Colon (tissue), 2 donors: ENCODE measurements at regions not wholly inside any gene's neighbourhood (a gene's known extent, or its start where the extent isn't known, plus 50 kb on each side); places are given as distances from the start of the nearest gene placed in this dataset.

Experiments
- FAIRE-seq: peaks from 2 replicates; lab custom pipeline; 2012; peaks lifted over from hg19 to GRCh38; lab: Jason Lieb, UNC
- donor health status: control.
- donor health status: control.

DNA sequence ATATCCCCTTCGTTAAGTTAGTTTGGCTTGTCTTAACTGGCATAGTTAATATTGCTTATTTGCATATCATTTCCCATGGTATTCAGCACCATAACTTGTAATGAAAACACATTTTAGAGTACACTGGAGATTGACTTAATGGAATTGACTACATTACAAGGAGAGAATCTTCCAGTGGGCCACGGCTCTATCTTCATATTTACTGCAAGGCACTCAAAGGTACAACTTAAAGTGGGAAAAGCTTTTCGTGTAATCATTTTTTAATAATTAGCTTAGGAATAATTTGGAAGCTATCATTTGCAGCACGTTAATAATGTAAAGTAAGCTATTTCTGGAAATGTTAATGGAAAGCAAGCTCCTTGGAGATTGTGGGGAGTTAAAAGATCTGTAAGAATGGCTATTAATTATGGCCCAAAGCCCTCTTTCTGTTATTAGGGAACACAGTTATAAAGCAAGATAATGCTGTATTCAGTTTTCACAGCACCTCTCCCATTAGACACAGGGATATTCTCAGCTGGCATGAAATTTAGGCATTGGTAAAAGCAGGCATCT, 551.5 kb upstream of the RGMA start:
- no peak for FAIRE-seq

DNA sequence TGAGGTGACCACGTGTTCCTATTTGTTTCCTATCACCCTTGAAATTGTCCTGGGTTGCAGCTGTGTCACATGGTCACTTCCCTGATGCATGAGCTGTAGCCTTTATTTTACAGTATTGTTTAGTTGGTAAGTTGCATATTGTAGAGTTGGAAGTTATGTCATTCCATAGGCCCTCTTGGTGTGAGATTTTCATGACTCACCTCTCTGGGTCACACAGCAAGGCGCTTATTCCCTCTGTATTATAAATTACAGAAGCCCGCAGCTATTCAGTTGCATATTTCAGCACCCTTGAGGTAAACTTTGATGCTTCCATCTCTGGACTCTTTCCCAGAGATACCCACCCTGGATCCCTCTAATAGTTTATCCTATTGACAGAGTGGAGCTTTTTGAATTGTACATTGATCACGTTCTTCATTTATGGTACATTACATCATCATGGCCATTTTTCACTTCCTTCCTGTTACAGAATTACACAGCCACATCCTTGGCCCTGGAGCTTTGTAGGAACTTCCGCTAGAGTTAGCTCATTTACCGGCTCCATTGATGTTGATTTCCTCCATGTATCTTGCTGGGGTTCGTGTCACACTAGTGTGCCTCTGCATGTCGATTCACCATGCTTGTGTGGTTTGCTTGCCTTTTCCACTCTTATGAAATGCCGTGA, 543.1 kb upstream of the RGMA start:
- FAIRE-seq = no peak

DNA sequence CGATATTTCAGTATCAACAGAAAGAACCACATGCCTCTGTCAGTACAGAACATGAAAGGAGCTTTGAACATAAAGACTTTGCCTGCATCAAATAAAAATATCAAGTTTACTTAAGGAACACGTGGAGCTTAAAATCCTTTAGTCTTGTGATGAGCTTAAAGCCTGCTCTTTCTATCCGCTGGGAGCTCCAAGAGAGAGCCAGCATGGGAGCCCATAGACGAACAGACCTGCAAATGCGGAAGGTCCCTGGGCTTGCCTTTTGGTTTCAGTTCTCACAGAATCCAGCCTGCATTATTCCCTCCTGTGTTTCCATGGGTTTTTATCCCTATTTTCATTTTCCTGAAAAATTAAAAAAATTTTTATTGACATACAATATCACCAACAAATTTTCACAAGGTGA, 530.6 kb upstream of the RGMA start:
- no peak for FAIRE-seq

DNA sequence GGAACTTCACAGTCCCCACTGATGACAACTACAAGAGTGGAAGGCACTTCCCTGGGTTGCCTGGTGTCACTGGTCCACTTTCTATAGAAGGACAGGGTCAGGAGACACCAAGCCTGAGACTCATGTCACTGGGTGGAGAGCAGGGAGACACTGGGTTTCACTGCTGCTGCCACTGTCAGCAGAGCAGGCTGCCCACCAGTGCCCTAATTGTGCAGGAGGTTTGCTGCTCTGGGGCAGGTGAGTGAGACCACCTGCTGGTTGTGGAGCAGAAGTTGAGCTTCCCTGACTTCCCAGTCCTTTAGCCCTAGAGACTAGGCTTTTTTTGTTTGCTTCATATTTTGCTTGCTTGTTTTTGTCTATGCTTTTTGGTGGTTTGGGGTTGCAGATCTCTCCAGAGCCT, 528.4 kb upstream of the RGMA start:
- no peak for FAIRE-seq

DNA sequence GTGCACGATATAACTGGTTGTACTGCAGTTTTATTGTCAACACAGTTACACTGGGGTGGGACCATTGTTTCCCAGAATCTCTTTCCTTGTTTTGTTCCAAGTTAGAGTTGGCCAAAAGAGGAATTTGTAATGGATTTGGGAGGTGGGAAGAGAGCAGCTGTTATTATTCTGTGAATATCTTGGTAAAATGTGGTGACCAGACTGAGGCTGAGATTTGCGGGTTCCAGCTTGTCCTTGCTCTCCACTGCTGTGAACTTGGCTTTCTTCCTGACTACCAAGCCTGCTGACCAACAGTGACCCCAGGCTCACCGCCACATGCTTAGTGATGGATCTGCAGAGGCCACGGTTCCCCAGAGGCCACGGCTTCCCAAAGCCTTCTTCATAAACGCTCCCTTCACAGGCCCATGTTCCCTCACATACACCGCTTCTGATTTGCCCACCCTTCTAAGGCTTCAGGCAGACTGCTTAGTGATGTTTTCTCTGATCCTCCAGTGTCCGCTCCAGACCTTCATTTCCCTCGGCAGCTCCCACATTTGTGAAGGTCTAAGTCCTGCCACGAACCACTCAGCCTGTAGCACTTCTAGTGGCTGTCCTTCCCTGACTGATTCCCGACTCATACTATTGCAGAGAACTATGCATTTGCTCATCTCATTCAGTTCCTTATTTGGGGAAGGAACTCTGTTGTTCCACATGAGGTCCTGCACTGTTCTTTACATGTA, 525.5 kb upstream of the RGMA start:
- FAIRE-seq = no peak

DNA sequence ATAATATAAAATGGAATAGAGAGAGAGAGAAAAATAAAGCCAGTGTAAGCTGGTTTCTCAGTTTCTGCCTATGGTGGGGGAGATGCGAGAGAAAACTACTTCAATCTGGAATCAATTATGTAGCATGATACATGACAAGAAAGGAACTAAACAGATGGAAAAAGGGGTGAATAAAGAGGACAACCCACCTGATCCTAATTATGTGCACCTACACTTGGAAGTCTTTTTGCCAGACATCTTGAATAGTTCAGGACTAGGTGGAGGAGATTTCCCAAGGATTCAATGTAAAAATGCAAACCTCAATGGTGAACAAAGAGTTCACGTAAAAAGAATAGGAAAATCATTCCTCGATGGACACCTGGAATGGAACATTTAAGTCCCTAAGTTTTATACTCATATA, 524.4 kb upstream of the RGMA start:
- no peak for FAIRE-seq

DNA sequence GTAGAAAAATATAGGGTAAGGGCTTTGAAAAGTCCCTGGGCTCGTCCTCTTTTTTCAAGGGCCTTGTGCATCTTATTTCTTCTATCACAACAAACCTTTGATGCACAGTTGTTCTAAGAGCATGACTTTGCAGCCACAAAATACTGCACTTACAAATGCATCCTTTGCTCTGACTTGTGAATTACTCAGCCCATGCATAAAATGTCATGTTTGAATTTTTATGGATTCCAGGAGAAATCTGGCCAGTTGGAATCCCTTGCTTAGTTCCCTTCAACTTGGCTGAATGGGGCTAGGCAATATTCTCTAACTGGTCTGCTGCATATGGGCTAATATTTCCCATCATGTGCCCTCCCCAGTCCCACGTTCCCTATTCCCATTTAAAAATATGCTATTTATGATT, 523.9 kb upstream of the RGMA start:
- no peak for FAIRE-seq

DNA sequence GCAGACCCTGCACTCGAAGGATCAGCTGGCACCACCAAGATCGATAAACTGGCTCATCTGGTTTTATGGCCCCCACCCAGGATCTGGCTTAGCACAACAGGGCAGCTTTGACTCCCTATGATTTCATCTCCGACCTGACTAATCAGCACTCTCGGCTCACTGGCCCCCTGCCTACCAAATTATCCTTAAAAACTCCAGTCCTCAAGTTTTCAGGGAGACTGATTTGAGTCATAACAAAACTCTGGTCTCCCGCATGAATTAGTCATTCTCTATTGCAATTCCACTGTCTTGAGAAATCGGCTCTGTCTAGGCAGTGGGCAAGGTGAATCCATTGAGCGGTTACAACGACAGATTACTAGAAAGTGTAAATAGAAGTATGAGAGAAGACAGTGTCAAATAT, 521.9 kb upstream of the RGMA start:
- FAIRE-seq = no peak

DNA sequence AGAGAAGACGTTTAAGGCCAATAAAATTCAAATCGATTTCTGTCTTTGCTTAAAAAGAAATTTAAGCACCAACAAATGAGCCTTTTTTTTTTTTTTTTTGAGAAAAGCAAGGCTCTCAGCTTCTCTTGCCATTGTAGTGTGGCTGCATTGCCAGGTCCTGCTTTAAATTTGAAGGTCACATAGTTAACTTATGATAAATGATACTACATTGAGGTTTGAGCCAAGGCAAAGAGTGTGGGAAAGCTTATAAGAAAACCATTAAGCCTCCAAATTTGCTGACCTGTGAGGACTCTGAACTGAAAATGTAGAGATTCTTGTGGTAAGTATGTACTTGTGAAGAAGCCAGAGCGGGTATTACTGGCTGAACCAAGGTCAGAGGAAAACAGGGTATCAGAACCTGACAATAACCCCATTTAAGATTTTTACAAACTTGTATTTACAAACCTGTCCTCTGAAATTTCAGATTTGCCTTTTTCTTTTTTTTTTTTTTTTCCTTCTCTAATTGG, 519.7 kb upstream of the RGMA start:
- no peak for FAIRE-seq

DNA sequence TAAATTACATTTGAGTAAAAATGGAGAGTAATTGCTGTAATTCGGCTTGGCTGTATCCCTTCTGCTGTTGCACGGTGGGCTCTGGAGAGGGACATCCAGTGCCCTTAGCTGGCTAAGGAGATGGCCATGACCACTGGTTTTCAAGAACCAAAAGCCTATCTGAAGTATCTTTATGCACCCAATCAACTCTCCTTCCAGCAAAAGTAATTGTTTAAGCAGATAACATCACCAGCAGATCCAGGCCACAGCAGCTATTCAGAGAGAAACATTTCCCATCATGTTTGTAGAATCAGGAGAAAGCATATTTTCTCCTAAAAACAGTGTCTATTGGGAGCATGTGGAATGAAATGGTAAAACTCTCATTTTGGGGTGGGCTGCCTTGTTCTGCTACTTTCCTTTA, 514.5 kb upstream of the RGMA start:
- no peak for FAIRE-seq

DNA sequence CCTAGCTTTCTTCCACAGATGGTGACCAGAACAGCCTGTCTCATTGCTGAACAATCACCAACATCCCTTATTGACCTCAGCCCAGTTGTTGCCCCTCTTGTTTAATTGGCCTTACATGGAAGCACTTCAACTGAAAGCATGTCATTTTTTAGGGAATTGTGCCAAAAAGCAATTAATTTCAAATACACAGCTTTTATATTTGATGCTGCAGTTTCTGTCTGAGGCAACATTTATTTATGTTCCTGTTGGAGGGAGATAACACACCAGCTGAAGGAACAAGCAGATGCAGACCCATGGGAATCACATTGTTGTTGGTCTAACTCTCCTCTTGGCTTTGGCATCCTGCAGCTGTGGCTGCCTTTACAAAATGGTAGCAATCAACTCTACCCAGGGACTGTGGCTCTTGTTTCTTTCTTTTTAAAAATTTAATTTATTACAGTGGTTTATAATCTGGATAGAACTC, 498.1 kb upstream of the RGMA start:
- FAIRE-seq = no peak

DNA sequence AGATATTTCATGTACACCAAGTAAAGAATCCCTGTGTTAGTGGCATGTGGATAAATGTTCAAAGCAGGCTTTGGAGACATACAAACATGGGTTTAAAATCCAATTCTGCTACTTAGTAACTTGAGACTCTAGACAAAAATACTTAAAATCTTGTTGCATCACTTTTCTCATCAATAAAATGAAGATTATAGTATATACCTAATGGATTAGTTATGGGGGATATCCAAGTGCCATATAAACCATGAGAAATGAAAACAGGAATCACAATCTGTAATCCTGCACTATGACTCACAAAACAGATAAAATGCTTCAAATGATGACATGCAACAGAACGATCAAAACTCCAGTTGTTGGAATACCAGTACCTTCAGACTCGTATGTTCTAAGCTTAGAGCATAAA, 496.0 kb upstream of the RGMA start:
- FAIRE-seq = no peak

DNA sequence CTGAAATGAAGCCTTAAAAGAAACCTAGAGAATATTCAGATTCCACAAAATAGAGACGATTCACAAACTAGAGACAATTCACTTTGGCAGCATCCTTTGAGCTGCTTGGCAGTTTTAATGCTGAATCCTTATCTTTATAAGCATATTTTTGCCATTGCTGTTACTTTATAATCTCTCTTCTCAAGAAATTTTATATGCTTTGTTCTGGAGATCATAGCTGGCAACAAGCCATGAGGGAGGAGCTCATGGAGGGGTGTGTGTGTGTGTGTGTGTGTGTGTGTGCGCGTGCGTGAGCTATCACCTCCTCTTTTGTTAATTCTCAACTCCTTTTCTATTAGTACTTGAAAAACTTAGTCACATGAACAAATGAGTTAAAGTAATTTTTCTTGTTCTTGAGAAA, 495.0 kb upstream of the RGMA start:
- FAIRE-seq = no peak

DNA sequence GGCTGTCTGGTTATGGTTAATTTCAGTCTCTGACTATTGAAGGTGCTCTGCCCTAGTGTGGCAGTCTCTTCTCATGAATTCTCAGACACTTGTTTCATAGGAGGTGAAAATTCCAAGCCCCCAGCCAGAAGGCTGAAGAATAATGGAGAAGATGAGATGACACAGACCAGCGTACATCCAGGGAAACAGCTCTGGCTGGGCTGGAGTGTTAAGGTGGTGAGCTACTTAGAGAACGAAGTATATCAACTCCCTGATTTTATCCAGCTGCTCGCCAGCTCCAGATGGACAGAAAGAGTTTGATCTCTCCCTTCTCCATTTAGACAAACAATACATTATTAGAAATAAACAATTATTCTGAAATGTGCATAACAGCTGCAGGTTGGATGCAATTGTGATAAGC, 494.5 kb upstream of the RGMA start:
- no peak for FAIRE-seq

DNA sequence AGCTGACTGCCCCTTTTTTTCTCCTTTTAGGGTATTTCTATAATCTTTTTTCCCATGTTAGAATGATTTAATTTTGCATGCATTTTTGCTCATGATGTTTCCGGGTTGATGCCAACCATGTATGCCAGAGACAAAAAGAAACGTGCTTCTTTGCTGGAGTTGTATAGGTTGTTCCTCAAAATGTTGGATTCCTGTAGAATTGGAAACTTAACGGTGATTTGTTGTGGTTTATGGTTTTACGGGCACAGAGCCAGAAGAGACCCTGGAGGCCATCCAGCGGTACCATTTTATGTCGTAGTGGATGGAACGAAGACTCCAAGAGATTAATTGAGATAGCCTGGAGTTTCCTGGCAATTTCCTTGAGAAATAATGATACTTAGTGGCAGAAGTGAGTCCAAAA, 481.5 kb upstream of the RGMA start:
- no peak for FAIRE-seq

DNA sequence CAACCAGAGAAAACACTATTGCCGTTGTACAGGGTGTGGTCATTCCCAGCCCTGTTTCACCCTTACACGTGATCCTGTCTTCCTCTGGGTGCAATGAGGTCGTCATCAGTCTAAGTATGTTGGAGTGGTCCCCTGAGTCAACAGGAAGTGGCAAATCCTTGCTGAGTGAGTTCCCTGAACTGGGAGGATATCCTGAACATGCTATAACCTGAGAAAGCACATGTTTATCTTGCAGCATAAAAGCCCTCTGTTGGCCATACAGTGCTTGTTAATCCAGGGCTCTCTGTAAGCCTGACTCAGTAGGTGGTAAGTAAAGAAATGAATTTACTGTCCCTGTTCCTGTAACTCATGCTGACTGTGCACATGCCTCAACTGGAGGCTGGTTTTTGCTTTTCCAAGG, 477.8 kb upstream of the RGMA start:
- FAIRE-seq = no peak

DNA sequence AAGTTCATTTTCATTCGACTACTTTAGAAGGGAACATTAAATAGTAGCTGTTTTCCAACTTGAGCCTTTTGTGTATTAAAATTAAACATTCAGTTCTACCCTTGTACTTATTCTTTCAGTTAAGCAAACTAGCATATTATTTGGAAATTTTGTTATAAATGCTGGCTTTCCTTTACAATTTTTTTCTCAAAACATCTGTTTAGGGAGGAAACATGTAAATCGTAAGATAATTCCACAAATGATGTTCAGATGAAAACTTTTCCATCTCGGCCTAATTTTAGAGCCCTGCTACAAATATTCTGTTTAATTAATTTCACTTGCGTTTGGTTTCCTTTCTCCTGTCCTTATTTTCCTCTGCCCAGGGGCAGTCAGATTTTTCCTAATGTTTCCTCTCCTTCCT, 476.2 kb upstream of the RGMA start:
- FAIRE-seq = no peak

DNA sequence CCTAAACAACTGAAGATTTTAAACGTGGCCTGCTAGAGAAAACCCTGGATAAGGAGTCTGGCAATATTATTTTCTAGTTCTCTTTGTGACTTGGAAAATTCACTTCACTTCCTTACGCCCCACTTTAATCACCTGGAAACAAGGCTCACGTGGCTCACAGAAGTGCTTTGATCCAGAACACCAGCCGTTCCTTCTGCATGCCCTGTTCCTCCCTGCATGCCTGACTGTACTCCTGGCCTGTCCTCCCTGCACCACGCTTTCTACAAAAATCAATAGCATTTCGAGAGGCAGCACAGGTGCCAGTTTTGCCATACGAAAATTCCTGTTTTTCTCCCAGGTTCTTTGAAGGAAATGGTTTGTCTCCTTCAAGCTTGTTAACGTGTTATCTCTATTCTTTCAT, 474.2 kb upstream of the RGMA start:
- no peak for FAIRE-seq

DNA sequence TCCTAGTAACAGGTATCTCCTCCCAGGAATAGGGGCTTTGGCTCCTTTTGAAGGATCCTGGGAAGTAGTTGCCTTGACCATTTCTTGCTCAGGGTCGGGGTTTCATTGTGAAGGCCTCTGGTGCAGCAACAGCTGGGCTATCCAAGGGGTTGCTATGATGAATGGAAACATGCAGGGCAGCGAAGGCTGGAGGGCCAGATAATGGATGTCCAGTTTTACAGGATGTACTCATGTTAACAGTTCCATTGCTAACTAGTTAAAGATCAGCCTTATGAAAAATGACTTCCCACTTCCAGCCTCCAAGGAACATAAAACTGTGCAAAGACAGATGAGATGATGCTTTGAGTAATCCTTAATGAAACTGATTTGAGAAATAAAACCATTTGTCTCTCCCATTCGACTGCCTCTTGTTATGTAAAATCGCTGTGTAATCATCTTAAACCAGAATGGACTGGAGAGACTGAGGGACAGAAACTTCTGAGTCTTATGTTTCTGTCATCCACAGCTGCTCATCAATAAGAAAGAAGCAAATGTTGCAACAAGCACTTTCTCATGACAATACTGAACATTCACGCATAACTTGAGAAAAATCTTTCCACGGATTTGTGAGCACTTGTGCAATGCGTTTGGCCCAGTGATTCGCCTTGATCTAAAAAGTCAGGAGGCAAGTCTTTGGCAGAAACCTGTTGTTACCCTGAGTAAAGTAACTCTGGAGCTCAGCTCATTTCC, 473.5 kb upstream of the RGMA start:
- FAIRE-seq = no peak

DNA sequence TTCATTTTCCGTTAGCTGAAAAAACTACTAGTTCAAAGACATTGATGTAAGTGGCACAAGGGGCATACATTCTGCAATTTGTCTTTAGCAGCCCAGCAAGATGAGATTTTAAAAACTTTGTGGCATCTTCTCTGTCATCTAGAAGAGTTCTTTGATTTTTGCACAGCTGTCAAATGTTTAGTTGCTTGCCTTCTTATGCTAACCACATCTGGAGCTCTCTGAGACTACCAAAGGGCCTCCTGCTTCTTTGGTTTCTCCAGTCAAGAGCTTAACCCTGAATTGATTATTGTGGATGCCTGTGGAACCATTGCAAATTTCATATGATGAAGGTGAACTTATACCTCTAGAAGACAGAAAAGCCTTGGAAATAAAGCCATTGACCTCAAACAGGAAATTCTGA, 468.7 kb upstream of the RGMA start:
- no peak for FAIRE-seq

DNA sequence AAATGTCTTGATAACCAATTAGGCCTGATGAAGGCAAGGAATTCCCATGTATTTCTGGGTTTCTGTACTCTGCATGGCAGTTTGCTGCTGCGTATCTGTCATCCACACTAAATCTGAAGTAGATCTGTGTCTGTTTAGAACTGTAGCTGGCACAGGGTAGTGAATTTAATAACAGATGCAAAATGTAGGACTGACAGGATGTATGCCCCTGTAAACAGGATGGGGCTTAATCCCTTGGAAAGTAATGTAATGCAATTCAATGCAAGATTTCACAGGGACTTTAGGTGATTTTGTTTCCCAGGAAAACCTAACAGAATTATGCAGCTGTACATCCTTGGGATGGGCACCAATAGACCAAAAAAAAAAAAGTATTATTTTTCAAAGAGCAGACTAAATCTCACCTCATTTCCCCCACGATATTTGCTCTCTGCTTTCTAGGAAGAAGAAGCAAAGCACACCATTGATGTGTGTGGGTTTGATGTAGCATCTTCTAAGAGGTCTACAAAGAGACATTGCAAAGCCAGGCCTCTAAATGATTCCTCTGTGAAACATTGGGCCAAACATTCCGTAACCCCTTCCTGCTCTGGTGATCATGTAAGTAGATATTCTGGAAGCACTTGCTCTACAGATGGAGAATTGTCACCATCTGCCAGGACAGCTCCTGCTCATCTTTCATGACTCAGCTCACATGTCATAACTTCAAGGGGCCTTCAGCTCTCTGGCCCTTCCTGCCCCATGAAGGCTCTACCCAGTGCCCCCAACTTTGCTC, 464.3 kb upstream of the RGMA start:
- no peak for FAIRE-seq

DNA sequence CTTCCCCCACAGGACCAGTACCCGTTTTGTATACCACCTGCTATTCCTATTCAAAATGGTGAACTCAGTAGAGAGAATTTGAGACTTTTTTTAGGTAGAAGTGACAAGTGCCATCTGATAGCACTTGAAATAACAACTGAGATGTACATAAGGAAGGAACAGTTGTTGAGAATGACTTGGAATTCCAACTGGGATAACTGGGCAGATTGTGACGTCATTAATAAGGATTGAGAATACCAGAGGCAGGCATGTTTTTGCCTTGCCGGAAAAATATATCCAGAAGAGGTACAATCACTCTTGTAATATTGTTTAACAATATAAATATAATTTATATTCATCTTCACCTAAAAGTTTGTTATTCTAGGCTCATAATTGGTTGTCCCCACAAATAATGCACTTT, 454.1 kb upstream of the RGMA start:
- no peak for FAIRE-seq
